Urothelium cell line (cell line): ENCODE measurements at regions not wholly inside any gene's neighbourhood (a gene's known extent, or its start where the extent isn't known, plus 50 kb on each side); places are given as distances from the start of the nearest gene placed in this dataset.

Source experiments
- DNase-seq: peaks from one replicate; pipeline ENCODE4 v3.0.0; 2011; ENCODE audit warnings: low spot score, mixed read lengths
- FAIRE-seq: peaks from 2 replicates; lab custom pipeline; 2011; peaks lifted over from hg19 to GRCh38; lab: Jason Lieb, UNC

DNA sequence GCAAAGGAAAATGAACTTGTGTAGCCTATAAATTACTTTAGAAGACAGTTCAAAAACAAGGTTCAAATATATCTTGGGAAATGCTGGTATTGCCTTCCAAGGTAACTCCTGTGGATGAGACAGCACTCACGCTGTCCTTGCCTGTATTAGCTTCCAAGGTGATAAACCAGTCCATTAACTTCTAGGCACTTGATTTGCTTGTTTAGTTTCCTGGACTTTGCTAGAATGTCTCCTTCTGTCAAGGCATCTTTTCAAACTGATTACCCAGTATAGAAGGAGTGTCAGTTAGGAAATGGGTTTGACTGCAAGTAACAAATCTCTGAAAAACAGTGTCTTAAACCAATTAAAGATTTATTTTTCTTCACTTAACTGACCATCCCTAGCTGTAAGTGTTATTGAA lies 103.4 kb upstream of the SLC22A23 start:
- FAIRE-seq = no peak

DNA sequence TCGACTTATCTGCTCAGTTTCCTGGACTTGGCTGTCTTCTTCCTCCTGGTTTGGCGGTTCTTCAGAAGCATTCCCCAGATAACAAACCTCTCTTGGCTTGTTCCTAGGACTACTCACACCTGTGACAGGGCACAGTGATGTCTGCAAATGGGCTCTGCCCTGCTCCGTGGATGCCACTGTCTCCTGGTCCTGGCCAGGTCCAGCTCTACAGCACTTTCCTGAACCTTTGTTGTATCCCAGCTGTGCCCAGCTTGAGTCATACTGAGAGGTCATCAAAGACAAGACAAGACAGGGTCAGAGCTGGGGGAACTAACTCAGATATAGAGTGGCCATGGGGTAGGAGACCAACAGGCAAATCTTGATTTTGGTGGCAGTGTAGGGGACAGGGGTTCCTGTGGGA lies 102.7 kb upstream of the SLC22A23 start:
- FAIRE-seq = no peak

More for the DNA sequence above, 103.4 kb upstream of the SLC22A23 start:
- no peak for DNase-seq

DNA sequence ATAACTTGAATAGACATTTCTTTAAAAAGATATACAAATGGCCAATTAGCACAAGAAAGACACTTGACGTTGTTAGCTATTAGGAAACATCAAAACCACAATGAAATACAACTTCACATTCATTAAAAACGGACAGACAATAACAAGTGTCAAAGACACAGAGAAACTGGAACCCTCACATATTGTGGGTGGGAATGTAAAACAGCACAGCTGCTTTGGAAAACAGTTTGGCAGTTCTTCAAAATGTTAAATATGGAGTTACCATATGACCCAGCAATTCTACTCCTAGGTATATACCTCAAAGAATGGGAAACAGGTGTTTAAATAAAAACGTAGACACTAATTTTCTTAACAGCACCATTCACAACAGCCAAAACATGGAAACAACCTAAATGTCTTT lies 100.5 kb upstream of the SLC22A23 start:
- DNase-seq = no peak
- FAIRE-seq = no peak

More for the DNA sequence above, 102.7 kb upstream of the SLC22A23 start:
- no peak for DNase-seq

DNA sequence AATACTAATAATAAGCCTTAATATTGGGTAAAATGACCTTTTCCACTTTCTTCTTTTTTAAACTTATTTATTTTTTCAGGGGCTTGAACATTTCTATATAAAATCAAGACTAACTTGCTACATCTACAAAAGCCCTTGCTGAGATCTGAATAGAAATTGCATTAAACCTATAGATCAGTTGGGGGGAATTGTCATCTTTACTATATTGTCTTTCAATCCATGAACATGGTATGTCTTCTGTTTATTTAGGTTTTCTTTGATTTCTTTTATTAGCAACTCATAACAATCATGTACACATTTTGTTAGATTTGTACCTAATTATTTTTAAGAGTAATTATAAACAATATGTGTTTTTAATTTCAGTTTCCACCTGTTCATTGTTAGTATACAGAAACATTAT lies 96.4 kb upstream of the SLC22A23 start:
- no peak for DNase-seq
- no peak for FAIRE-seq

DNA sequence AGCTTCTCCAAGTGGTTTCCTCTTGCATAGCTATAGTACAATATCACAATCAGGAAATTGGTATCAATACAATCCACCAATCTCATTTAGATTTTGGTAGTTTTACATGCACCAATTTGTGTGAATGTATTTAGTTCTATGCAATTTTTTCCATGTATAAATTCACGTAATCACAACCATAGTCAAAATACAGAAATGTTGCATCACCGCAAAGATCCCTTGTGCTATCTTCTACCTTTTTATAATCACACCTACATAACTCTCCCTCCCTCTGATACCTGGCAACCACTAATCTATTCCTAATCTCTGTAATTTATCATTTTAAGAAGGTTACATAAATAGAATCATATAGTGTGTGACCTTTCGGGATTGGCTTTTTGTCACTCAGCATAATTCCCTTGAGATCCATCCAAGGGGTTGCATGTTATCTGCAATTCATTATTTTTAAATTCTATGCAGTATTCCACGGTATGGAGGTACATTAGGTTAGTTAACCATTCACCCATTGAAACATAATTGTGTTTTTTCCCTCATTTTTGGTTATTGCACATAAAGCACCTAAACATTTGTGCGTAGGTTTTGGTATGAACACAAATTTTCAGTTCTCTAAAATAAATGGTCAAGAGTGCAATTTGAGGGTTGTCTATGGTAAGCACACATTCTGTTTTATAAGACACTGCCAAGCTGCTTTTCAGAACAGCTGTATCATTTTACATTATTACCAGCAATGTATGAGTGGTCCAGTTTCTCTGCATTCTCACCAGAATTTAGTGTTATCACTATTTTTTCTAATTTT lies 95.1 kb upstream of the SLC22A23 start:
- FAIRE-seq (no peak), DNase-seq (no peak)

DNA sequence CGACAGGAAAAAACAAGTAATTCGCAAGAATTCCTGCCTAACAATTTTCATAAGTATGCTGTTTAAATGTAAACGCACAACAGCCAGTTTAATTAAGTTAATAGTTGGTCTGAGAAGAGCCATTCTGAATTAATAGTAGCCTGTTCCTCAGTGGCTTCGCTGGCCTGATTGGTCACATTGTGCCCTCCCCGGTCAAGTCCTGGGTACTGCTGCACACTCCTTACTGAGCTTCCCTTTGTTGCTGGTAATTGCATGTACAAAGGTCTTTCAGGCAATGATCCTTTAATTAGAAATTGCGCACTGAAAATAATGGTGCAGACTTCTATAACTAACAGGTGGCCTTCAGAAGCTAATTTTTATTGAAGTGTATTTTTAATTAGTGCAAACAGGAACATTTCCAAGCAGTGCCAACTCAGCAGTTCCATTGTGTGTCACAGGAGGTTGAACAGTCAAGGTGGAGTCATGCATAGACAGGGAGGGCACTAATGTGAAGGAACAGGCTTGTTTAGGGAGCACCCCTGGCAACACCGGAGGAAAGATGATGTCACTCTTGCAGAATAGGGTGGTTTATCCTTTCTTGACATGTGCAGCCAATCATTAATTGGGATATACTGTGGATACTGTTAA lies 92.6 kb upstream of the SLC22A23 start:
- FAIRE-seq = no peak
- DNase-seq = no peak

DNA sequence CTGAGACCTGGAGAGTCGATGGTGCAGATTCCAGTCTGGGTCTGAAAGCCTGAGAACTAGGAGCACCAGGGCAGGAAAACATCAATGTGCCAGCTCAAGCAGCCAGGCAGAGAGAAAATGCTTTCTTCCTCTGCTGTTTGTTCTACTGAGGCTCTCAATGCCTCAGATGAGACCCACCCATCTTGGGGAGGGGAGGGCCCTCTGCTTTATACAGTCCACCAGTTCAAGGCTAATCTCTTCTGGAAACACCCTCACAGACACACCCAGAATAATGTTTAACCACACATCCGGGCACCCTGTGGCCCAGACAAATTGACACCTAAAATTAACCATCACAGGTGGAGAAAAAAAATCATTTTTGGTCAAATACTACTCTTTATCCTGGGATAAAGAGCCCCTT lies 89.3 kb upstream of the SLC22A23 start:
- no peak for DNase-seq
- FAIRE-seq = no peak

DNA sequence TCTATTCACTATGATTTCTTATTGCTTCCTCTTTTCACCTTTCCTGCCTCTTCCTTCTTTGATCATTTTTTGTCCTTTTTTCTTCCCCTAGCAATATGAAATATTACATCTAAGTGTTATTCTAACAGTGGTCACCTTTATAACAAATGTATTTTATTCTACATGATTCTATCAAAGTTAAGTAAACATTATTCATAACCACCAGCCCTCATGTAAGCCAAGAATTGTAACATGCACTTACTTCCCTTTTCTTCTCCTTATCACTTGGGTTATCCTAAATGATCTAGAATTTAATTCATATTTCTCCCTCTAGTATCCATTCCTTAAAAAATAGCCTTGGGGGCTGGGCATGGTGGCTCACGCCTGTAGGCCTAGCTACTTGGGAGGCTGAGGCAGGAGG lies 88.3 kb upstream of the SLC22A23 start:
- DNase-seq = no peak
- FAIRE-seq = no peak

DNA sequence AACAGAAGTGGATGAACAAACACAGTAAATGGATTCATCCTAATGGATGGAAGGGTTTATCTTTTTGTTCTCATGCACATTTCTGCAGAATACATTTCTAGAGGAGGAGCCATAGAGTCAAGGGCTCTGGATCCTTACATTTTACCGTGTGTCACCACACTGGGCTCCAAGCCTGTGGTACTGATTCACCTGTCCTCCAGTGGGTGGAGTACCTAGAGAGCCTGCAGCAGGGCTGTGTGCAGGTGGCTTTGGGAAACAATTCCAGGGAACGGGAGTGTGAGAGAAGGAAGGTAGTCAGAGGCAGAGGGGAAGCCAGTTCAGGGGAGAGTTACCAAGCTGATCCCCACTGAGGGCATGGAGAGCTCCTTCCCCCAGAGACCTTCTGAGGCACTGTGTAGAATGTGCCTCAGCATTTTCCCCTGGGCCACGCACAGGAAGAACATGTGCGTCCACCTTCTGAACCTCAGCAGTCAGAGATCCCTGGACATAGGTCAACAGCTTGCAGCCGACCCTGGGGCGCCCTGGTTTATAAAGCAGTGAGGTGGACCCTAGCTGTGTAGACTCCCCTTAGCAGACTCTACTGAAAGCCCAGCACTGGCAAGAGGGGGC lies 85.3 kb upstream of the SLC22A23 start:
- DNase-seq (no peak), FAIRE-seq (no peak)

DNA sequence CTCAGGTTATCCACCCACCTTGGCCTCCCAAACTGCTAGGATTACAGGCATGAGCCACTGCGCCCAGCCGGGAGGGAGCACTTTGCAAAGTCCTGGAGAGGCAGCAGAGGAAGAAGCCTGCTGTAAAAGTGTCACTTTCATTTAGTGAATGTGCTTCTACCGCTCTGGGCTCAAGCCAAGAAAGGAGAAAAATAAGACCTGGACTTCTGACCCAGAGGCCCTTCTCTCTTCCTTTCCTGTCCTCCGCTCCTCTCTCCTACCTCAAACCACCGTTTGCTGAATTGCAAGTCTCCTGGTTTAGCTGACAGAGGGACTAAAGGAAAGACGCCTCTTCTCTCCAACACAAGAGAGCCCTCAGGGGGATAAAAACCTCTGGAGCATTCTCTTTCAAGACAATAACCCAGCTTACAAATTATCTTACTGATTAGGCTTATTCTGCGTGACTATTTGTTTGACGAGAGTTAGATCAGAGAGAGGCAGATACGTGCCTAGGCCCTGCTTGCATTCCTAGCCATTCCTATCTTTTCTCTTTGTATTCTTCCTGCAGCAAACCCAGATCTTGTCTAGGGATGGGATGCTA lies 84.2 kb upstream of the SLC22A23 start:
- DNase-seq (no peak), FAIRE-seq (no peak)

DNA sequence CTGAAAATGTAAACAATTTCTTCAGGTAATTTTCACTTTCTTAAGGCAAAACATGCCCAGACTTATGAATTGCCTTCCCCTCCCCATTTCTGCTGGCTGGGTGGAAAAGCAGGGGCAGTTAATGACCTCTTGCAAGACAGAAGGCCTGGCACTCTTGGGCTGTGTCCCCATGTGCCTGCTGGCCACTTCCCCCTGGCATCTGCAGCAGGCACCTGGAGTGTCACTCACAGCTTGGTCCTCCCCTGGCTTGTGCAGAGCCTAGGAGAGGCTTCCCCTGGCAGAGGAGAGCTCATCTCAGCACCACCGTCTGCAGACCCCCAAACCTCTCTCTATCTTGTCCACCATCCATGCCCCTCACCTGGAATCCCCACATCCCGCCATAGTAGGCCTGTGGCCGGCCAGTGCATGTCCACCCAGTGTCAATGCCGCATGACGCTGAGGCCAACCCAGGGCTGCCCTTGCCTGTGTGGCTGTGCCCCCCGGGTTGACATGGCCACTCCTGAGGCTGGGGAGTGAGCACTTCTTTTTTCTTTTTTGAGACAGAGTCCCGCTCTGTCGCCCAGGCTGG lies 83.5 kb upstream of the SLC22A23 start:
- FAIRE-seq = no peak
- DNase-seq = no peak

DNA sequence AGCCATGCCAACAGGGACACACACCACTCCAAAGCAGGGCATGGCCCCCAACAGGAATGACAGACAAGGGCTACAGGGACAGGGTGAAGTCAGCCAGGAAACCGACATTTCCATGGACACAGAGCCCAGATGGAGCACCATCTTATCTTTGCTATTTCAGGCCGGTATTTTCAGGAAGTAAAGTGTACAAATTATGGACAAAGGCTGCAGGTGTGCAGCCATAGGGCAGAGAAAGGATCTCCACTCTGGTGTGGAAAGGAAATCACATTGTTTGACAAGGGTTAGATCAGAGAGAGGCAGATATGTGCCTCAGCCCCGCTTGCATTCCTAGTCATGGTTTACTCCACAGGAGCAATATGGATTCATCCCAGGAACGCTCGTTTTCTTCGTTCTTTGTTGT lies 81.7 kb upstream of the SLC22A23 start:
- DNase-seq (no peak), FAIRE-seq (no peak)

DNA sequence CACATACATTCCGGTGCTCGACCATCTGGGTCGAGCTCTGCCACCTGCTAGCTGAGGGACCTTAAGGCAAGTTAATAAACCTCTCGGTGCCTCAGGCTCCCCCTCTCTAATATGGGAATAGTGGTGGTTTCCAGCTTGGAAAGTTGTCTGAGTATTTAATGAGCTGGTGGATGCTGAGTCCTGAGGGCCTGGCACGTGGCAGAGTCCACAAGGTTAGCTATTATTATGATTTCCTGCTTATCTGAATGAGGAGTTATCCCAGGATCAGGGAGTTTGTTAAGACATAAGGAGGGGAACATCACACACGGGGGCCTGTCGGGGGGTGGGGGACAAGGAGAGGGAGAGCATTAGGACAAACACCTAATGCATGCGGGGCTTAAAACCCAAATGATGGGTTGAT lies 80.1 kb upstream of the SLC22A23 start:
- no peak for DNase-seq
- no peak for FAIRE-seq

DNA sequence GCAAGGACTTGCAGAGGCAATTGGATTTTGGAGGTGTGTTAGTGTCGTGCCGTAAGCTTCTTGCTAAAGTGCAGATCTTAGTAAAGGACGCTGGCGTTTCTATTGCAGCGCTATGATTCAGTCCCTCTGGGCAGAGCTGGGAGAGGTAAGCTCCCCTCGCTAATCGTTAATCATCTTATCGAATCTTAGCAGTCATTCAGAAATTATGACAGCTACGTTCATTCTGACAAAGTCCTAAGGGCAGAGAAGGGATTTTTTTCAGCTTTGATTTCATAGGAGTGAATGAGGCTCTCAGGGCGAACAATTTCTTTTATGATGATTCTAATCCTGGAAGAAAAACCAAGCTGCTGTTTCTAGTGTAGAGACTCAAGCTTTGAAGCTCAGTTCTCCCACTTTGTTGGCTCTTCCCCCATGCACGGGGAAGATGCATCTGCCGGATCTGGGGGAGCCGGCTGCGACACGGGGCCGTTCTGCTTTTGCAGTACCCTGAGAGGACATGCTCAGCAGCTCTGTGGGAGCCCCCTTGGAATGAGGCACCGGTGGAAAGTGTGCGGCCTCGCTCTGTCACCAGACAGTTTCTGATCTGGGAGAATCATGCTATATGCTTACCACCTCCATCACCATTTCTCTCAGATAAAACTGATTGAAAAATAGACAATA lies 79.1 kb upstream of the SLC22A23 start:
- no peak for FAIRE-seq

DNA sequence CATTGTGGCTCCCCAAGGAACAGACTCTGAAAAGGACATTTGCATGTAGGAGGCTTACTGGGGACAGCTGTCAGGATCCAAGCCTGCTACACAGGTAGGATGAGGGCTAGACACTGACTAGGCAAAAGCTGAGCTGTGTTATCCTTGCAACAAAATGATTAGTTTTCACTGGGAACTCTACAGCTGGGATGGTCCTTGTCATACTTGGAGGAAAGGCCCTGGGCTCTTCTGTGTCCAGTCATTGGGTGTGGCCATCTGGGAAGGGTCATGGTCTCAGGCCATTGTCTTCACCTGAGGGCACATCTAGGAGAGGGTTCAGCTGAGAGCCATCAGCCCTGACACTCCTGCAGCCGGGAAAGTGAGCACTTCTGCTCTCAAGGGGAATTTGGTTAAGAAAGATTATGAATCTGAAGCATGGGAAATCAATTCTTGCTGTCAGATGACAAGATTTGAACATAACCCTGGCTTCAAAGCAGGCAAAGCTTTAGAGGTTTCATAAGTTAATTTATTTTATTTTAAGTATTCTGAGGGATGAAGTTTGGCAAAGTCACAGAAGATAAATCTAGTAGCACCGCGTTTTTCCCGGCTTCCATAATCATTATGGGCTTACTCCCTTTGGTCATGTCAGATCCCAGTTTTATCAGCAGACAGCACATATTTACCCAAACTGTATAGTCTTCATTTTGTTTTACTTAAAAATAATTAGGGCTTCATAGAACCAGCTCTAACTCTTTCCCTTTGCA lies 78.4 kb upstream of the SLC22A23 start:
- DNase-seq (no peak), FAIRE-seq (no peak)

More for the DNA sequence above, 79.1 kb upstream of the SLC22A23 start:
- DNase-seq = no peak

DNA sequence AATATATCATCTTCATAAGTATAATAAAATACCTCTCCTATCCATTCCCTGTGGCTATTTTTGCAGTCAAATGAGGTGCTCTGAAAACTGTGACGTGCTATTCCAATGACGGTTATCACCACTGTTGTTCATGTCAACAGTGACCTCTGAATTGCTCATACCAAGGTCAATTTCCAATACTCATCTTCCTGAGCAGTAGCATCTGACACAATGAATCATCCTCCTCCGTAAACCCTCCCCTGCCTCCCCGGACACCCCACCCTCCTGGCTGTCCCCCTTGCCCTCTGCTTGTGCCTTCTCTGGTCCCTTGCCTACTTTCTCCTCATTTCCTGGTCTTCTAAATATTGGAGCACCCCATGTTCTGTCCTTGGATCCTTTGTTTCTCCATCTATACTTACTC lies 77.7 kb upstream of the SLC22A23 start:
- DNase-seq = no peak
- FAIRE-seq = no peak

DNA sequence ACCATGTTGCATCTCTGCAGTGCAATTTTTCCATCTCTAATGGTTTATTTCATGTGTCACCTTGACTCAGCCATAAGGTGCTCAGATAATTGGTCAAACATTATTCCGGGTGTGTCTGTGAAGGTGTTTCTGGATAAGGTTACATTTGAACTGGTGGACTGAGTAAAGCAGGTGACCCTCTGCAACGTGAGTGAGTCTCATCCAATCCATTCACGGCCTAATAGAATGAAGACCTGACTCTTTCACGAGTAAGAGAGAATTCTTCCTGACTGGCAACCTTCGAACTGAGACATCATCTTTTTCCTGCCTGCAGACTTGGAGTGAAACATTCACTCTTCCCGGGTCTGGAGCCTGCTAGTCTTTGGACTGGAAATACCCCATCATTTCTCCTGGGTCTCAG lies 77.1 kb upstream of the SLC22A23 start:
- FAIRE-seq (no peak), DNase-seq (no peak)

DNA sequence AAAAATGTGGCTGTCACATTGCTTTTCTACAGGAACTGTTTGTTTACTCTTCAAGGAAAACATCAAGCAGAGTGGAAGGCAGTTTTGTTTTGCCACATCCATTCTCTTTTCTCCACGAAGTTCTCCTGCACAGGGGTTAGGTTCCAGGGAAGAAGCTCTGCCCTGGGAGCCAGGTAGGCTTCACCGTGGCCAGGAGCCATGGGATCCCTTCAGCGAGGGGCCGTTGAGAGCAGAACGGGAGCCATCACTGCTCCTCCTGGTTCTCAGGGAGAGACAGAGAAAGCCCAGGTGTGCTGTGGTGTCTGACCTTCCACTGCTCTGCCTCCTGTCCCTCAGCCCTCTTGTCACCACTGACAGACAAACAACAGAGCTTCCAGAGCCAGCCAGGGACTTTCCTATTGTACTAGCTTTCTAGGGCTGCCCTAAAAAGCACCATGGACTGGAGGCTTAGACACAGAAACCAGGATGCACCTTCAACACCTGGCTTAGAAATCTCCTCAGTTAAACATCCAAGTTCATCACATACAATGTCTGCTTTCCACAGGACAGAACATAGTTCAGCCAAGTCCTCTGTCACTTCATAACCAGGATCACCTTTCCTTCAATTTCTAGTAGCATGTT lies 75.6 kb upstream of the SLC22A23 start:
- DNase-seq (no peak), FAIRE-seq (no peak)

DNA sequence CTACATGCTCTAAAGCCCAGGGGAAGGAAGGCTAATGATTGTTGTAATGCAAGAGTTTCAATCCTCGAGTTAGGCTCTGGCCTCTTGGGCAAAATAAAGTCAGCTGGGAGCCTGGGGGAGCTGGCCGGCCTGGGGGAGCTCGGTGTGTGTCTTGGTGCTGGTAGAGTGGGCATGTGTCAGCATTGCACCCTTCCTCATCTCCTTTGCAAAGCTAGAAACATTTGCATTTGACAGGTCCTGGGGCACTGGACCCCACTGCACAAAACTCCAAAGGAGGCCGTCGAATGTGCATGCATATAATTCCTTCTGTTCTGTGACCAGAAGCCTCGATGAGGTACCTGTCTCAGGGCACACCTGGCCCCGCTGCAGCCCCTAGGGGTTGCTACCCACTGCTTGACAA lies 74.6 kb upstream of the SLC22A23 start:
- no peak for FAIRE-seq

DNA sequence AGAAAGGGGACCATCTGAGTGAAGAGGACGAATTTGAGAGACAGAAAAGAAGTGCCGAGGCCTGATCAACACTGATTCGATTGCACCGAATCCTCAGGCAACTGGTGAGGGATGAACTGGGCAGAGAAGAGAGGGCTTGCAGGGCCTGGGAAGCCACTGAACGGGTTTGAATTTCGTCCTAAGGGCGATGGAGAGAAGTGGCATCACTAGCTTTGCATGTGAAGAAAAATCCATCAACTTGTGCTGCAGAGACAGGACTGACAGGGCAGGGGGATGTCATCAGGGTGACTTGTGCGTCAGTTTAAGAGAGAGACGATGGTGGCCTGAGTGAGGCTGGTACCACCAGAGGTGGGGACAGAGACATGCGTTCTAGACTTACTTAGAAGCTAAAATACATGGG lies 73.7 kb upstream of the SLC22A23 start:
- FAIRE-seq = no peak
- no peak for DNase-seq

More for the DNA sequence above, 74.6 kb upstream of the SLC22A23 start:
- no peak for DNase-seq
